WTC11 (cell line): ENCODE measurements at regions not wholly inside any gene's neighbourhood (a gene's known extent, or its start where the extent isn't known, plus 50 kb on each side); places are given as distances from the start of the nearest gene placed in this dataset.

Source experiments
- SMAD4 ChIP-seq: sonication (generic); formaldehyde crosslinking; IDR thresholded peaks from 2 replicates; pipeline ENCODE4 v1.8.0; 2022; ENCODE audit warnings: mild to moderate bottlenecking, missing genetic modification reagents
- USF2 ChIP-seq: sonication (generic); formaldehyde crosslinking; IDR thresholded peaks from 2 replicates; pipeline ENCODE4 v1.8.1; 2023; ENCODE audit warnings: mild to moderate bottlenecking, missing genetic modification reagents, moderate library complexity

- TF ChIP-seq USF2 (CRISPR knock-in tag) (no peak), SMAD4 (no peak)
Measured at GRCh38 chr11:29438815-29439214, 578.0 kb downstream of the KCNA4 start.
